Liver (tissue), 8 donors: ENCODE measurements at regions not wholly inside any gene's neighbourhood (a gene's known extent, or its start where the extent isn't known, plus 50 kb on each side); places are given as distances from the start of the nearest gene placed in this dataset.

ENCODE experiments used
- DNase-seq: peaks from one replicate; pipeline ENCODE4 v3.0.0-alpha.2; 2017; ENCODE audit warnings: low spot score
- H3K27ac ChIP-seq, 2 donors: one replicate each; pipeline ENCODE4 v1.7.0; 2013; ENCODE audit warnings: inconsistent platforms in 2 of 2, low read length in 2 of 2, control low read depth in 1 of 2, low read depth in 1 of 2, mild to moderate bottlenecking in 1 of 2
- H3K27me3 ChIP-seq, 4 donors: one replicate each; pipeline versions ENCODE4 v1.6.1 to v1.7.0; 2013; ENCODE audit warnings: low read length in 3 of 4, inconsistent platforms in 1 of 4, mild to moderate bottlenecking in 1 of 4, moderate library complexity in 1 of 4; ENCODE audit not compliant: control insufficient read depth in 4 of 4, insufficient read depth in 4 of 4
- H3K36me3 ChIP-seq, 4 donors: one replicate each; pipeline versions ENCODE4 v1.6.1 to v1.7.0; 2013; ENCODE audit warnings: low read length in 3 of 4, mild to moderate bottlenecking in 3 of 4, low read depth in 1 of 4, moderate library complexity in 1 of 4; ENCODE audit not compliant: control insufficient read depth in 4 of 4, insufficient read depth in 3 of 4
- H3K4me1 ChIP-seq, 4 donors: one replicate each; pipeline versions ENCODE4 v1.6.1 to v1.7.0; 2013; ENCODE audit warnings: low read length in 3 of 4, mild to moderate bottlenecking in 3 of 4, moderate library complexity in 1 of 4; ENCODE audit not compliant: control insufficient read depth in 4 of 4, insufficient read depth in 4 of 4
- H3K4me3 ChIP-seq, 3 donors: one replicate each; pipeline versions ENCODE4 v1.6.1 to v1.7.0; 2013; ENCODE audit warnings: low read length in 3 of 3, control low read depth in 1 of 3, low read depth in 1 of 3, mild to moderate bottlenecking in 1 of 3
- H3K9ac ChIP-seq, 2 donors: one replicate each; pipeline ENCODE4 v1.7.0; 2013; ENCODE audit warnings: low read length in 2 of 2, mild to moderate bottlenecking in 2 of 2, moderate library complexity in 2 of 2, control low read depth in 1 of 2, low read depth in 1 of 2
- H3K9me3 ChIP-seq, 4 donors: one replicate each; pipeline versions ENCODE4 v1.6.1 to v1.7.0; 2013; ENCODE audit warnings: low read length in 3 of 4; ENCODE audit not compliant: control insufficient read depth in 4 of 4
- ATF3 ChIP-seq: IDR thresholded peaks from 2 replicates; pipeline ENCODE4 v1.6.1; 2016; ENCODE audit warnings: antibody characterized with exemption
- CTCF ChIP-seq: fragments of 150-350 bp; IDR thresholded peaks from 2 replicates; pipeline ENCODE4 v1.5.1; 2017; ENCODE audit warnings: improper control_type of control experiment, low read depth, low read length; ENCODE audit not compliant: missing input control
- EGR1 ChIP-seq, 2 donors: IDR thresholded peaks; 2 replicates each; pipeline ENCODE4 v1.6.1; 2016 to 2018; ENCODE audit warnings: antibody characterized with exemption in 2 of 2, low read depth in 2 of 2
- FOXA1 ChIP-seq: IDR thresholded peaks from 2 replicates; pipeline ENCODE4 v1.6.1; 2016; ENCODE audit warnings: antibody characterized with exemption
- FOXA2 ChIP-seq: IDR thresholded peaks from 2 replicates; pipeline ENCODE4 v1.6.1; 2016; ENCODE audit warnings: antibody characterized with exemption
- GABPA ChIP-seq, 2 donors: IDR thresholded peaks in 1 of 2; conservative IDR thresholded peaks in 1 of 2; 2 replicates each; pipeline ENCODE4 v1.6.1; 2016; ENCODE audit warnings: antibody characterized with exemption in 2 of 2, mild to moderate bottlenecking in 1 of 2, moderate library complexity in 1 of 2
- HNF4A ChIP-seq, 2 donors: conservative IDR thresholded peaks; 2 replicates each; pipeline ENCODE4 v1.6.1; 2016; ENCODE audit warnings: antibody characterized with exemption in 2 of 2, mild to moderate bottlenecking in 2 of 2
- HNF4G ChIP-seq: IDR thresholded peaks from 2 replicates; pipeline ENCODE4 v1.6.1; 2016; ENCODE audit warnings: antibody characterized with exemption
- JUND ChIP-seq, 2 donors: IDR thresholded peaks; 2 replicates each; pipeline ENCODE4 v1.6.1; 2016; ENCODE audit warnings: antibody characterized with exemption in 2 of 2
- MAX ChIP-seq: IDR thresholded peaks from 2 replicates; pipeline ENCODE4 v1.6.1; 2016; ENCODE audit warnings: antibody characterized with exemption
- NR2F2 ChIP-seq: IDR thresholded peaks from 2 replicates; pipeline ENCODE4 v1.6.1; 2016; ENCODE audit warnings: antibody characterized with exemption
- RAD21 ChIP-seq, 2 donors: IDR thresholded peaks; 2 replicates each; pipeline ENCODE4 v1.6.1; 2016; ENCODE audit warnings: antibody characterized with exemption in 2 of 2, mild to moderate bottlenecking in 2 of 2
- RXRA ChIP-seq, 2 donors: IDR thresholded peaks; 2 replicates each; pipeline ENCODE4 v1.6.1; 2017 to 2018; ENCODE audit warnings: antibody characterized with exemption in 2 of 2, mild to moderate bottlenecking in 1 of 2
- SP1 ChIP-seq: IDR thresholded peaks from 2 replicates; pipeline ENCODE4 v1.6.1; 2018; ENCODE audit warnings: antibody characterized with exemption, mild to moderate bottlenecking
- TAF1 ChIP-seq: conservative IDR thresholded peaks from 2 replicates; pipeline ENCODE4 v1.6.1; 2016; ENCODE audit warnings: antibody characterized with exemption, mild to moderate bottlenecking
- ZBTB33 ChIP-seq: IDR thresholded peaks from 2 replicates; pipeline ENCODE4 v1.6.1; 2016; ENCODE audit warnings: antibody characterized with exemption
- WGBS: extraction: QIAGEN DNeasy Blood & Tissue Kit; methylation state at CpG from one replicate; pipeline ENCODE4 v1.1.7; 2013; 5-methylcytosine and 5-hydroxymethylcytosine counted together
- donor health status: healthy.
- donor health status: healthy.
- donor health status: healthy.
- donor health status: healthy.
- donor health status: healthy.

DNA sequence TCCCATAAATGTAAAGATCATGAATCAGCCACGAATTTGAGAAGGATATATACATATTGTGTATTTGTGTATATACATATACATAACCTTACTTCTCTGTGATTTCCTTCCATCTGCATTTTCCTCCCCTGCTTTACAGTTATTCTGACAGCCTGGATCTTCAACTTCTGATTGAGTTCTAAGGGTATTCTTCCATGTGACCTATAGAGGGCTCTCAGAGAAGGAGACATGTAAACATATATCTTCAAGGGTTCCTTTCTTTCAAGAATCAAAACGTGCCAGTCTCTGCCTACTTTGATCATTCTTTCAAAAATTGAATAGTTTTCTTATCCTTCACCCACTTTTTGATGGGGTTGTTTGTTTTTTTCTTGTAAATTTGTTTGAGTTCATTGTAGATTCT, 453.7 kb upstream of the POT1 start:
- Histone ChIP-seq H3K4me1 (no peaks in the 10 kb centered on the region), H3K4me3 (no peak overlapping the region), H3K36me3 (no peaks in the 10 kb centered on the region), H3K27ac (no peak overlapping the region), H3K9me3 (no peaks in the 10 kb centered on the region), H3K9ac (no peak overlapping the region), H3K27me3 (no peaks in the 10 kb centered on the region)
- DNase-seq, result no peak
- TF ChIP-seq TAF1 (no peak), FOXA2 (no peak), HNF4G (no peak), HNF4A (conservative IDR thresholded peaks at IDR 0.05) (no peak), SP1 (no peak), CTCF (no peak)
- WGBS, result 27% methylated on average over 2 of the region's 2 CpGs

DNA sequence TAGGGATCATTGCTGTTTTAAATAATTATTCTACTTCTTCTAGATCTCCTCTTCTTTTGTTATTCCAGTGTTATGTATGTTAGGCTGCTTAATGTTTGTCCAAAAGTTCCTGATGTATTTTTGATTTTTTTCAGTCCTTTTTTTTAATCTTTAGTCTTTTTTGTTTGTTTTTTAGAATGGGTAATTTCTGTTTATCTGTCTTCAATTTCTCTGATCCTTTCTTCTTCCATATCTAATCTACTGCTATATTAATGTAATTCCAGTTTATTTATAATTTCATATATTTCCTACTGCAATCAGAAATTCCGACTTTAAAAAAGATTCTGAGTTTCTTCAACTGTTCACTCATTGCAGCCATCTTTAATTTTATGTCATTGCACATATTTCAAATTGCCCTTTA, 452.8 kb upstream of the POT1 start:
- Histone ChIP-seq H3K9ac (no peak overlapping the region), H3K27ac (no peak overlapping the region), H3K4me3 (no peak overlapping the region), H3K9me3 (no peaks in the 10 kb centered on the region), H3K4me1 (no peaks in the 10 kb centered on the region), H3K27me3 (no peaks in the 10 kb centered on the region), H3K36me3 (no peaks in the 10 kb centered on the region)
- 63% methylated on average over 1 of the region's 1 CpG for WGBS
- no peak for TF ChIP-seq FOXA1
- no peak for TF ChIP-seq FOXA2
- no peak for TF ChIP-seq SP1
- DNase-seq, result no peak

DNA sequence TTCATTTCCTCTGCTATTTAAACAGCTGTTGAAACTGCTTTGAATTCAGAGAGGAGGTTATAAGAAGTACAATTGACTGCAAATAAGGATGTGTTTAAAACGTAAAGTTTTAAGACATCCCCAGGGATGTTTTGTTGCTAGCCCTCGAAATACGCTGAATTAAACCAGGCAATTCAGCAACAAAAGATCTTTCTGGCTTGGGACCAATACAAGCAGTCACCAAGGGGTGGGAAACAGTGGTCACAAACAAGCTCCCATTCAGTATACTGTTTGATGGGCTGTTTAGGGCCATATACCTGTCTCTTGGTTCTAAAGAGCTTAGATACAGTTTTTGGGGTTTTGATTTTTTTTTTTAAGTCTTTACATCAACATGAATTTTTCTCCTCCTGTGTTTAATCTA, 446.3 kb upstream of the POT1 start:
- no peak for DNase-seq
- H3K9me3 ChIP-seq, result no peaks in the 10 kb centered on the region
- no peaks in the 10 kb centered on the region for H3K27me3 ChIP-seq
- no peak overlapping the region for H3K27ac ChIP-seq
- TF ChIP-seq GABPA (IDR thresholded peaks at IDR 0.05 in 1 of 2, conservative IDR thresholded peaks at IDR 0.05 in 1 of 2) (no peak), EGR1 (IDR thresholded peaks at IDR 0.05; ENCODE audit: low read depth in 2 of 2) (no peak), JUND (IDR thresholded peaks at IDR 0.05) (no peak), FOXA2 (no peak), RAD21 (IDR thresholded peaks at IDR 0.05) (no peak), RXRA (IDR thresholded peaks at IDR 0.05) (no peak), ATF3 (no peak), NR2F2 (no peak), HNF4A (conservative IDR thresholded peaks at IDR 0.05) (no peak), ZBTB33 (no peak), CTCF (no peak), TAF1 (no peak), MAX (no peak)
- no peaks in the 10 kb centered on the region for H3K4me1 ChIP-seq
- WGBS, result 70% methylated on average over 3 of the region's 3 CpGs
- H3K9ac ChIP-seq, result no peak overlapping the region
- H3K4me3 ChIP-seq, result no peak overlapping the region
- H3K36me3 ChIP-seq, result no peaks in the 10 kb centered on the region
